Activated T-cell treated with anti-CD3 and anti-CD28 coated beads, Interleukin-2, amount 50 U/mL, for 4 hours (primary cell): ENCODE measurements at regions not wholly inside any gene's neighbourhood (a gene's known extent, or its start where the extent isn't known, plus 50 kb on each side); places are given as distances from the start of the nearest gene placed in this dataset.

Source experiments
- ATAC-seq, 2 donors: fragments of 200-7000 bp; cut with Tn5 transposase; one replicate each; pipeline ENCODE4 v1.10.0; 2021
- DNase-seq: peaks from one replicate; pipeline ENCODE4 v3.0.0-alpha.2; 2020
- H3K27me3 Mint-ChIP-seq: one replicate; pipeline ENCODE4 v1.8.0; 2021; ENCODE audit warnings: low read depth, mixed read lengths
- H3K36me3 Mint-ChIP-seq: one replicate; pipeline ENCODE4 v1.8.0; 2022; ENCODE audit warnings: mixed read lengths; ENCODE audit not compliant: insufficient read depth
- H3K4me1 Mint-ChIP-seq: one replicate; pipeline ENCODE4 v1.8.0; 2021; ENCODE audit warnings: low read depth, mixed read lengths
- H3K4me3 Mint-ChIP-seq: one replicate; pipeline ENCODE4 v1.8.0; 2021; ENCODE audit warnings: mild to moderate bottlenecking, moderate library complexity, mixed read lengths
- H3K9me3 Mint-ChIP-seq: one replicate; pipeline ENCODE4 v1.8.0; 2021; ENCODE audit warnings: mixed read lengths

DNA sequence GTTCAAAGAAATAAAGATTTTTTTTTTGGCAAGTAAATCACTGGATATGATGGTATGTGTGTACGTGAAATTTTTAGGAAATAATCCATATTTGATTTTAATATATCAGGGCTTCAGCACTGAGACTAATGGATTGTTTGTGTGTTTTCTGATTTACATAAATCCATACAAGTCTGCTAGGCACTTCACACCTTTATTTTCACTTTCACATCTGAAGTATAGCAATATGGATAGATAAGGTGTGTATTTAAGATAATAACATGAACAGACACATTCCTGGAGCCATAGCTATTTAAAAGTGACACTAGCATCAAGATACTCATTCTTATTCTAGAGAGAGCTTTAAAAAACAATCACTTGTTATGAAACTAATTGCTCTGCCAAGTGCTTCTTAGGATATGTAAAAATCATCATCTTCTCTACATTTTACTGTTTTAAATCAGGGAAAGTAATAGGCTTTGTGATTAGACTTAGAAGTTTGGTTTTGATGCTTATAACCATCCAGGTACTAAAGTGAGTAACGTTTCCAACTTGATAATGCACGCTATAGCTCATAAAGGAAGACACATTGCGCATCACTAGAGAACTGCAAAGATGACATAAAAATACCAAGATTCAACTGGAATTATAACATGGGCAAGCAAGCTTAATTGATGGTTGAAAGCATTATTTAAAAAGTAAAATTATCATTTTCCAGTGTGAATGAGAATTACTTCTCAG lies 208.9 kb downstream of the ZEB2 start:
- Mint-ChIP-seq H3K4me1 (peaks cover 20% of the 10 kb centered on the region), H3K4me3 (no peak overlapping the region), H3K36me3 (peaks cover 29% of the 10 kb centered on the region), H3K9me3 (peaks cover 29% of the 10 kb centered on the region), H3K27me3 (no peaks in the 10 kb centered on the region)
- DNase-seq (no peak), ATAC-seq (peak in 1 of 2 donors; percentile 58)

DNA sequence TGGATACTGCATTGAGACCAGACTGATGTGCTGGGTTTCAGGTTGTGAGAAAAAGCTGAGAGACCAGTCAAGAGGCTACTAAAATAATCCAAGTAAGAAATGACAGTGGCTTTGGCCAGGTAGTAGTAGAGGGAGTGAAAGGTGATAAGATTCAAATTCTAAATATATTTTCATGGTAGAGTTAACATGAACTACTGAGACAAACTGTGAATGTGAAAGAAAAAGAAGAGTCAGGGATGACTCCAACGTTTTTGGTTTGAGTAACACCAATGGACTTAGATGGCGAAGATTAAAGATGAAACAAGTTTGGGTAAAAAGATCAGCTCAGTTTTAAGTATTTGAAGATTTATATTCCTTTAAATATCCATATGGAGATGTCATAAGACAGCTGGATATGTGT lies 209.4 kb downstream of the ZEB2 start:
- Mint-ChIP-seq H3K4me3 (no peak overlapping the region), H3K4me1 (peaks cover 20% of the 10 kb centered on the region), H3K27me3 (no peaks in the 10 kb centered on the region), H3K9me3 (peaks cover 29% of the 10 kb centered on the region), H3K36me3 (peaks cover 25% of the 10 kb centered on the region)
- peak in 1 of 2 donors; percentile 23 for ATAC-seq
- DNase-seq, result no peak

DNA sequence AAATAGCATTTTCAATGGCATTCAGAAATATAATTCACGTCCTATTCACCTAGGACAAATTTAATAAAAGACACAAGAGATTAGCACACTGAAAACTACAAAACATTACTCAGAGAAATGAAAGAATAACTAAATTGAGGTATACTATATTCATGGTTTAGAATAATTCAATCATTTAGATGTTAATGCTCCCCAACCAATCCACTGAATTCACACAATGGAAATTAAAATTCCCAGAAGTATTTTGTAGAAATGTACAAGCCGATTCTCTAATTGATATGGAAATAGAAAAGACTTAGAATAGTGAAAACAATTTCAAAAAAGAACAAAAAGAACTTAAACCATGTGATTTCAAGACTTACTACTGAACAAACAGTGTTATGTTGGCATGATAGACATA lies 212.2 kb downstream of the ZEB2 start:
- H3K4me3 Mint-ChIP-seq, result no peak overlapping the region
- peaks cover 22% of the 10 kb centered on the region for H3K4me1 Mint-ChIP-seq
- no peak for ATAC-seq
- H3K9me3 Mint-ChIP-seq, result peaks cover 24% of the 10 kb centered on the region
- DNase-seq, result no peak
- peaks cover 16% of the 10 kb centered on the region for H3K36me3 Mint-ChIP-seq
- H3K27me3 Mint-ChIP-seq, result no peaks in the 10 kb centered on the region

DNA sequence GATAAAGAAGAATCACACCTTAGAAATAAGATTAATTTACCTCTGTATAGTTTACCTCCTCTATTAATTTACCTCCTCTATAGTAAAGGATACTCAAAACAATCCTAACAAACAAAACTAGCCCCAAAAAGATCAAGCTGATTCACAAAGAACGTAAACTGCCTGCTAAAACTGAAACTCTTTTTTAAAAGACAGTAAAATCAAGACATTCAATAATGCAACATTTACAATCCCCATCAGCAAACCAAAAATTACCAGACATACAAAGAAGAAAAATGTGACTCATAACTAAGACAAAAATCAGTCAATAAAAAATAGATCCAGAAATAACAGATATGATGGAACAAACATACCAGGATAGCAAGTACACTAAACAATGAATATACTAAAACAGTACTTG lies 215.7 kb downstream of the ZEB2 start:
- DNase-seq (no peak), ATAC-seq (peak in 1 of 2 donors; percentile 28)
- H3K4me1 Mint-ChIP-seq, result peaks cover 5% of the 10 kb centered on the region
- no peak overlapping the region for H3K4me3 Mint-ChIP-seq
- peaks cover 3% of the 10 kb centered on the region for H3K36me3 Mint-ChIP-seq
- H3K27me3 Mint-ChIP-seq, result no peaks in the 10 kb centered on the region
- H3K9me3 Mint-ChIP-seq, result peaks cover 6% of the 10 kb centered on the region

DNA sequence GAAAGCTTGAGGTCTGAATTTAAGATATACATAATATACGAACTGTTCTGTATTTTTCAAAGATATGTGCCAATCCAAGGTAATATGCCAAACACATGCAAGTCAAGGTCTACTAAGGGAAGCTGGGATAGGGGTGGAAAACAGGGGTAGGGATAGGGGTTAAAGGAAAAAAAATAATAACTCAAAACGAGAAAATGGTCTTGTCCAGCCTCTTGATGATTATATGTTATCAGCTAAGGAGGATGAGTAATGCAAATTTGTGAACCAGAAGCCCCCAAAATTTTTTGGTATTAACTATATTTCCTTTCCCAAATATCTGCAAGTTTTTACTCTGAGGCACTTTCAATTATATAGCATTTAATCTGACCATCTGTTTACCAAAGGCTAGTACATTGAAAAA lies 219.3 kb downstream of the ZEB2 start:
- ATAC-seq (no peak), DNase-seq (no peak)
- H3K4me1 Mint-ChIP-seq, result peaks cover 1% of the 10 kb centered on the region
- H3K9me3 Mint-ChIP-seq, result peaks cover 6% of the 10 kb centered on the region
- H3K27me3 Mint-ChIP-seq, result no peaks in the 10 kb centered on the region
- H3K4me3 Mint-ChIP-seq, result no peak overlapping the region
- H3K36me3 Mint-ChIP-seq, result no peaks in the 10 kb centered on the region

DNA sequence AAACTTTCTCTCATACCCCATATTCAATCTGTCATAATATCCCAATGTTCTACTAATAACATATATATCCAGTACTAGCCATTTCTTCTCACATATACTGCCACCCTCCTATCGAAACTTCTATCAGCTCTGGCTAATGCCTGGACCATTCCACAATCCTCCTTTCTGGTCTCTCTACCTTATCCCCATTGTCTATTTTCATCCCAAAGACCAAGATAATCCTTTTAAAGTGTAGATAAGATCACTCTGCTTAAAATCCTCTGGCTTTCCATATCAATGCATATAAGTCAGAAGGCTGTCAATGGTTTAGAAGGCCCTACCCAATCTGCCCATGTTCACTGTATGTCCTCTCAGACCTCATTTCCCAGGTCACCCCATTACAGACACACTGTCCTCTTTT lies 229.6 kb downstream of the ZEB2 start:
- H3K9me3 Mint-ChIP-seq, result peaks cover 10% of the 10 kb centered on the region
- no peaks in the 10 kb centered on the region for H3K27me3 Mint-ChIP-seq
- H3K4me3 Mint-ChIP-seq, result no peak overlapping the region
- H3K36me3 Mint-ChIP-seq, result peaks cover 2% of the 10 kb centered on the region
- no peaks in the 10 kb centered on the region for H3K4me1 Mint-ChIP-seq
- DNase-seq (no peak), ATAC-seq (no peak)

DNA sequence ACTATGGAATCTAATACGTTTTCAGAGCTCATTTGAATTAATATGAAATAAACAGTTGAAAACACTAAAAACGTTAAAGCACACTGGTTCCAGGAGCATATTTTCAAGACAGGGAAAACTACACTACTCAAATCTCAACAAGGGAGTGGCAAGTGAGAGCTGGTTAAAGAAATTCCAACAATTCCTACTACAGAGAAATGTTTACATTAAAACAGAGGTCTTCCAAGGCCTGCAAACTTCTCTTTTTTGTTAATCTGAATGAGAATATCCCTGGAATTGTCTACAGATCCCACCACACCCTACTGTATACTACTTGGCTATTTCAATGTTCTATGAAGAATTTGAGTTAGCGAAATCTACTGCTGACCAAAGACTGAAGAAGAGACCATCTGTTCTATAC lies 231.5 kb downstream of the ZEB2 start:
- Mint-ChIP-seq H3K9me3 (peaks cover 10% of the 10 kb centered on the region), H3K36me3 (peaks cover 2% of the 10 kb centered on the region), H3K4me1 (no peaks in the 10 kb centered on the region), H3K4me3 (no peak overlapping the region), H3K27me3 (no peaks in the 10 kb centered on the region)
- ATAC-seq (no peak), DNase-seq (no peak)

DNA sequence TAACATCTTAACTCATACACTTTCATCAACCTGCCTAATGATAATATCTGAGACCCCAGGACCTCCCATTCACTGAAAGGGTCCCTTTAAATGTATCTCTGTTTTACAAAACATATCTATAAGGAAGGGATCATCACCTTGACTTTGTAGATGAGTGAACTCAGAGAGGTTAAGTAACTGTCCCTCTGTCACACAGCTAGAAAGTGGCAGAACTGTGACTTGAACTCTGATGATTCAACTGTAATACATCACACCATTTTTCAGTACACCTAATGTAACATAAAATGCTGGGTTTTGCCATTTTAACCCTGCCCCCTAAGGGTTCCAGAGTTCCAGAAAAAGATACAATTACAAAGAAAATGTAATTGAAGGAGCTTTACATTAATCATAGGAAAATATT lies 234.6 kb downstream of the ZEB2 start:
- Mint-ChIP-seq H3K9me3 (no peaks in the 10 kb centered on the region), H3K4me1 (peaks cover 2% of the 10 kb centered on the region), H3K36me3 (no peaks in the 10 kb centered on the region), H3K27me3 (no peaks in the 10 kb centered on the region), H3K4me3 (no peak overlapping the region)
- ATAC-seq, result no peak
- no peak for DNase-seq

DNA sequence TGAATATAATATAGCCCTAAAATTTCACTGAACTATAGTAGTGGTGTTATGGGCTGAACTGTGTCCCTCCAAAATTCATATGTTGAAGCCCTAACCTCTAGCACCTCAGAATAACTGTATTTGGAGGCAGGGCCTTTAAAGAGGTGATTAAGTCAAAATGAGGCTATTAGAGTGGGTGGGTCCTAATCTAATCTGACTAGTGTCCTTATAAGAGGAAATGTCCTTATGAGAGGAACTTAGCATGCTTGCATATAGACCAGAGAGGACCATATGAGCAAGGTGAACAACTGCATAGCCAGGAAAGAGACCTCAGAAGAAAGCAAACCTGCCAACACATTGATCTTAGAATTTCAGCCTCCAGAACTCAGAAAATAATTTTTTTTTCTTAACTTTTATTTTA lies 238.4 kb downstream of the ZEB2 start:
- no peaks in the 10 kb centered on the region for H3K36me3 Mint-ChIP-seq
- no peak overlapping the region for H3K4me3 Mint-ChIP-seq
- ATAC-seq, result no peak
- no peaks in the 10 kb centered on the region for H3K27me3 Mint-ChIP-seq
- H3K4me1 Mint-ChIP-seq, result peaks cover 12% of the 10 kb centered on the region
- H3K9me3 Mint-ChIP-seq, result no peaks in the 10 kb centered on the region
- no peak for DNase-seq

DNA sequence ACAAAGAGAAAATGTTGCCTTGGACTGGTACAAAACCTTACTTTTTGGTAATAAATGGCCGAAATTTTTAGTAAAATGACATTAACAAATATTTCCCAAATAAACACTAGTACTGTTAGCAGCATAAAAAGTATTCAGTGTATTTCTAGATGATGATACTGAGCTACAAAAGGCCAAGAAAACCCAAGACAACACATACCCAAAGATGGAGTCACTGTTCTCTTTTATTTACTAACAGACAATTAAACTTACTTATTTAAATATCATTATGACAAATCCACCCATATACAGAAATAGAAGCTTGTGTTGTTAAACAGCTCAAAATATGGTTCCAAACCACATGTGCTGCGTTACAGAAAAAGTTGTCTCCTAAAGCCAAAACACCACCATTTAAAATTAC lies 239.9 kb downstream of the ZEB2 start:
- DNase-seq (no peak), ATAC-seq (no peak)
- Mint-ChIP-seq H3K9me3 (no peaks in the 10 kb centered on the region), H3K4me1 (peaks cover 12% of the 10 kb centered on the region), H3K27me3 (no peaks in the 10 kb centered on the region), H3K36me3 (no peaks in the 10 kb centered on the region), H3K4me3 (no peak overlapping the region)

DNA sequence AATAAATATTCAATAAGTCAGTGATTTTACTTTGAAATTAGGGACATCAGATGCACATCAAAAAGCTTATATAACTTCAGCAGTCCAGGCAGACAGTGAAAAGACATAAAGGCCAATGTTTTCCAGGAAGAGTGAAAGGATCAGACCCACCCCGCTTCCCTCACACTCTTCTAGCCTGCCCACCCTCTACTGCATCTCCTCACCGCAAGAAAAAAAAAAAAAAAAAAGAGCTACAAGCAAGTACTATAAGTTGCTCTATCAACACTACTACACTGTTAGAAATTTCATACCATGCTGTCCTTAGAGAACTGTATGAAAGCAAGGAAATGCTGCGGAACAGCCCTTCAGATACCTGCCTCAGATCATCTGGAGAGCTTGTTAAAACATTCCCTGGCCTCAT lies 240.8 kb downstream of the ZEB2 start:
- H3K4me3 Mint-ChIP-seq, result no peak overlapping the region
- ATAC-seq, result no peak
- no peaks in the 10 kb centered on the region for H3K27me3 Mint-ChIP-seq
- peaks cover 12% of the 10 kb centered on the region for H3K4me1 Mint-ChIP-seq
- no peaks in the 10 kb centered on the region for H3K9me3 Mint-ChIP-seq
- no peak for DNase-seq
- H3K36me3 Mint-ChIP-seq, result no peaks in the 10 kb centered on the region

DNA sequence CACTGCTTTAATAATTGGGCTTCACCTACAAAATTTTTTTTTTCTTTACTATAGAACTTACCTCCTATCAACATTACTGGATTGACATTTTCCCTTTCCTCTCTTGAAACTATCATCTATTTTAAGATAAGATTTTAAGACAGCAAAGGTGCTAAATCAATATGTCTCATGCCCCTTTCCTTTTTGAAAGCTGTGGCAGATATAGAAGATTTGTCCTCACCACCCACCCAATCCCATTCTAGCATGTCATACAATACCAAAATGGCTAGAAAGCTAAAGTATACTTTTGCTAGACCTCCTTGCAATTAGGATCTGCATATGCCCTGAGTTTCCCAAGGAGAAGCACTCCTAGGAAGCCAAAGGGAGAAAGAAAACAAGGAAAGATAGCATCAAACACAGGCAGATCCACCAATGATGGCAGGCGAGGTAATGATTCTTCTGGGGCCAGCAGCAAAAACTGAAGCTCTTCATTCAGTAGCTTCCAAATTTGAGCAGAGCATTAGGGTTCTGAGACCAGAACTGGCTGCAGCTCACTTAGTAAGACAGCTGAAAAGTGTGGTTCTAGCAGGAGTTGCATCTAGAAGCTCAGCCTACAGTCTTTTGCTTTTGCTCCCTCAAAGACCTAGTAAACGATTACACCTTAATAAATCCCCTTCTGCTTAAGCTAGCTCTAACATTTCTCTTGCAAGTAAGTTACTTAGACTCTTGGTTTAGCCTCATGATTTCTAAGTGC lies 242.1 kb downstream of the ZEB2 start:
- ATAC-seq (no peak), DNase-seq (no peak)
- no peak overlapping the region for H3K4me3 Mint-ChIP-seq
- H3K4me1 Mint-ChIP-seq, result peaks cover 12% of the 10 kb centered on the region
- H3K36me3 Mint-ChIP-seq, result no peaks in the 10 kb centered on the region
- no peaks in the 10 kb centered on the region for H3K9me3 Mint-ChIP-seq
- H3K27me3 Mint-ChIP-seq, result no peaks in the 10 kb centered on the region

DNA sequence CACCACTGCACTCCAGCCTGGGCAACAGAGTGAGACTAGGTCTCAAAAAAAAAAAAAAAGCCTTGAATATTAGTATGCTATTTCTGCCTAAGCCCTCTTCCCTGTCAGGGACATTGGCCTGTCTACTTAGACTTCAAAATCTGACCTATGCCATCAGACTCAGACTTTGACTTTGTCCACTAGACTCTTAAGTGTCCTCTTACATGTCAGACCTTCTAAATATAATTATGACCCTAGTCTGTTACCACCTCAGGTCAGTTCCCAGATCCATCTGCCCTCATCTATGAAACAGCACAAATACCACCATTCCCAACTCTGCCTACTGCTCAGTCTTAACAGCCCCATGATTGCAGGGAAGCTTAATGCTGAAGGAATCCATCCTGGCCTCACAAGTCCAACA lies 244.6 kb downstream of the ZEB2 start:
- no peak for ATAC-seq

DNA sequence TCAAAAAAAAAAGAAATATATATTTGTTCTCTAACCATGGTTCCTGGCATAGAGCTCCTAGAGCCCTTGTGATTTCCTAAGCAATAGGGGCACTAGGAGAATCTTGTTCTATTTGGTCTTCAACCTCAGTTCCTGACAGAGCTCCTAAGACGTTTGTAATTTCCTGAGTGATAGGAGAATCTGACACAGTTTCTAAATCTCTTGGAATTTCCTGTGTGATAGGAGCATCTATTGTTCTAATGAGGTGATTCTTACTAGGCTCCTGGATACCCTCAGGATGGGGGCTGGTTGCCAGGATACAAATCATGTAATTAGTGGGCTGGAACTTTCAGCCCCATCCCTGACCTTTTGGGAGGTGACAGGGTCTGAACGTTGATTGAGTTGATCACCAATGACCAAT lies 245.8 kb downstream of the ZEB2 start:
- ATAC-seq, result no peak
- no peaks in the 10 kb centered on the region for H3K36me3 Mint-ChIP-seq
- no peaks in the 10 kb centered on the region for H3K9me3 Mint-ChIP-seq
- peaks cover 8% of the 10 kb centered on the region for H3K4me1 Mint-ChIP-seq
- no peak for DNase-seq
- no peak overlapping the region for H3K4me3 Mint-ChIP-seq
- no peaks in the 10 kb centered on the region for H3K27me3 Mint-ChIP-seq

More for the DNA sequence above, 244.6 kb downstream of the ZEB2 start:
- Mint-ChIP-seq H3K4me3 (no peak overlapping the region), H3K36me3 (no peaks in the 10 kb centered on the region), H3K9me3 (no peaks in the 10 kb centered on the region), H3K27me3 (no peaks in the 10 kb centered on the region), H3K4me1 (peaks cover 12% of the 10 kb centered on the region)
- DNase-seq, result no peak

DNA sequence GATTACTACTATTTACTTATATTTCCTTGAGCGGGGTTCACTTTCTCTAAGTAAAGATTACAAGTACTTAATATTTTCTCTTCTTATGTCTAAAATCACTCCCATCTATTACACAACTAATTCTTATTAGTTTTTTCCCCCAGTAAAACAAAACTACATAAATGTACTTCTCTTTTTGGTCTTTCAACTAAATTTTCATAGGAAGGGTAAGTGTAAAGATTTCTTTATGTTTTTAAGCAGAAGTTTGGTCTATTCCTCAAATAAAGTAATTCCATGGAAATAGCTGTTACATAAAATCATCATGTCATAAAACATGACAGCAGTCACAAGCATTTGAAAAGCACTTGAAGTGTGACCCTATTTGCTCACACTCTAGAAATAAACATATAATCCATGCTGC lies 249.0 kb downstream of the ZEB2 start:
- DNase-seq, result no peak
- Mint-ChIP-seq H3K4me3 (no peak overlapping the region), H3K9me3 (no peaks in the 10 kb centered on the region), H3K27me3 (no peaks in the 10 kb centered on the region), H3K36me3 (no peaks in the 10 kb centered on the region), H3K4me1 (peaks cover 22% of the 10 kb centered on the region)
- ATAC-seq, result no peak
